Suprapubic skin (tissue), 4 donors: ENCODE measurements at regions not wholly inside any gene's neighbourhood (a gene's known extent, or its start where the extent isn't known, plus 50 kb on each side); places are given as distances from the start of the nearest gene placed in this dataset.

Experiments used
- POLR2A ChIP-seq, 2 donors: fragments of 450-650 bp; IDR thresholded peaks; one replicate each; pipeline ENCODE4 v1.6.1; 2017; ENCODE audit warnings: antibody characterized with exemption in 2 of 2, mild to moderate bottlenecking in 2 of 2, moderate library complexity in 2 of 2
- POLR2AphosphoS5 ChIP-seq, 3 donors: sonication (generic); formaldehyde crosslinking; IDR thresholded peaks; one replicate each; pipeline ENCODE4 v1.6.1; 2017; ENCODE audit warnings: antibody characterized with exemption in 3 of 3

DNA sequence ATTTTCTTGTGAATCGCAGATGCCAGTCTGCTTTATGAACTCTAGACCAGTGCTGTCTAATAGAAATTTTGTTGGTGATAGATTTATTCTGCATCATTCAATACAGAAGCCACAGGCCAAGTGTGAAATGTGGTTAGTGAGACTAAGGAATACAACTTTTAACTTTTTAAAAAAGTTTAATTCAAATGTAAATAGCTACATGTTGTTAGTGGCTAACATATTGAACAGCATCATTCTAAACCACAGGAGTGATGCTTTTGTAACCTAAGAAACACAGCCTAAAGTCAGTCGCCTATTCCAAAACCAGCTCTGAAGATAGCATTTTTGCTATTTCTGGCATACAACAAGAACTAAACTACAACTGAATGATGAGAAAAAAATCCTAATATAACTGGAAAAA lies 164.8 kb upstream of the CBLB start:
- TF ChIP-seq POLR2A (IDR thresholded peaks at IDR 0.05), result no peak
- no peak for TF ChIP-seq POLR2AphosphoS5 (IDR thresholded peaks at IDR 0.05)
